ENCODE measurements at regions not wholly inside any gene's neighbourhood (a gene's known extent, or its start where the extent isn't known, plus 50 kb on each side); places are given as distances from the start of the nearest gene placed in this dataset.

DNA sequence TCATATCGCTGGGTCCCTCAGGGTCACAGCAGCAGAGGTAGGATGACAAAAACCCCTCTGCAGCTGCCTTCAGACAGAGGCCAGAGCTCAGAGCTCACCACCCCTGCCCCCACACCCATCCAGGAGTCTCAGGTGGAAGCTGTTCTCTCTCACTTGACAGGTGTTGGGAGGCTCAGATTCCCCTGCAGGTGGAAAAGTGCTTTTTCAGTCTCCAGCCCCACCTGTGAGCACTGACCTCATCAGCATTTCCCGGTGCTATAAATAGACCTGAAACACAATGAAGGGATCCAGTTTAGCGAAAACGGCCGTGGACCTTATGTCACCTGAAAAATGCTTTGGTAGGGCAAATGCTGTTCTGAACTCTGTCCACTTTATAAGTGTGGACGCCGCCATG lies 254.9 kb downstream of the NDUFA10 start:
- TF ChIP-seq SMC3 (IDR thresholded peaks at IDR 0.05; ENCODE audit: borderline replicate concordance, low read length) (no peak), RAD21 (IDR thresholded peaks at IDR 0.05; ENCODE audit: insufficient read depth, low read depth, low read length) (no peak), SP1 (IDR thresholded peaks at IDR 0.05; ENCODE audit: low read depth, low read length) (no peak), POLR2AphosphoS5 (IDR thresholded peaks at IDR 0.05; ENCODE audit: low read length) (no peak), POLR2A (IDR thresholded peaks at IDR 0.05; ENCODE audit: low read depth, low read length) (no peak), EZH2 (IDR thresholded peaks at IDR 0.05; ENCODE audit: borderline replicate concordance, control insufficient read depth, low read depth, low read length) (no peak)
- TF ChIP-seq, protein P1, sequence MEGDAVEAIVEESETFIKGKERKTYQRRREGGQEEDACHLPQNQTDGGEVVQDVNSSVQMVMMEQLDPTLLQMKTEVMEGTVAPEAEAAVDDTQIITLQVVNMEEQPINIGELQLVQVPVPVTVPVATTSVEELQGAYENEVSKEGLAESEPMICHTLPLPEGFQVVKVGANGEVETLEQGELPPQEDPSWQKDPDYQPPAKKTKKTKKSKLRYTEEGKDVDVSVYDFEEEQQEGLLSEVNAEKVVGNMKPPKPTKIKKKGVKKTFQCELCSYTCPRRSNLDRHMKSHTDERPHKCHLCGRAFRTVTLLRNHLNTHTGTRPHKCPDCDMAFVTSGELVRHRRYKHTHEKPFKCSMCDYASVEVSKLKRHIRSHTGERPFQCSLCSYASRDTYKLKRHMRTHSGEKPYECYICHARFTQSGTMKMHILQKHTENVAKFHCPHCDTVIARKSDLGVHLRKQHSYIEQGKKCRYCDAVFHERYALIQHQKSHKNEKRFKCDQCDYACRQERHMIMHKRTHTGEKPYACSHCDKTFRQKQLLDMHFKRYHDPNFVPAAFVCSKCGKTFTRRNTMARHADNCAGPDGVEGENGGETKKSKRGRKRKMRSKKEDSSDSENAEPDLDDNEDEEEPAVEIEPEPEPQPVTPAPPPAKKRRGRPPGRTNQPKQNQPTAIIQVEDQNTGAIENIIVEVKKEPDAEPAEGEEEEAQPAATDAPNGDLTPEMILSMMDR (IDR thresholded peaks at IDR 0.05 in 2 of 3, conservative IDR thresholded peaks at IDR 0.05 in 1 of 3; ENCODE audit: control insufficient read depth in 2 of 3, extremely low read depth in 1 of 3, insufficient read depth in 1 of 3, low read depth in 3 of 3, low read length in 3 of 3): no peak

Data from GM12878 (cell line).